Heart left ventricle (tissue), 13 donors: ENCODE measurements at regions not wholly inside any gene's neighbourhood (a gene's known extent, or its start where the extent isn't known, plus 50 kb on each side); places are given as distances from the start of the nearest gene placed in this dataset.

Experiments
- POLR2A ChIP-seq, 2 donors: fragments of 450-650 bp; IDR thresholded peaks; one replicate each; pipeline ENCODE4 v1.6.1; 2017; ENCODE audit warnings: antibody characterized with exemption in 2 of 2, mild to moderate bottlenecking in 2 of 2, moderate library complexity in 2 of 2
- TF ChIP-seq, protein P1 (sequence below), 12 donors: fragments of 200-600 bp; sonication (generic) in 4 of 12; IDR thresholded peaks; one replicate each; pipeline versions ENCODE4 v1.5.0 to v1.8.0; 2018 to 2022; ENCODE audit warnings: antibody characterized with exemption in 12 of 12, mild to moderate bottlenecking in 5 of 12
- donor health status: ischemic (EF 13 %, LVEDD 7.1; RV severe dilation, severe dysfunction).
- donor health status: DM: no; HTN: yes; CAD: no.
- donor health status: DM: no; HTN: no; CAD: no.
- donor health status: ischemic (EF 25% LVEDD 6.9; RV normal size, moderate dysfunction).
- donor health status: ischemic (EF 25% LVEDD 5.7; RV mildly dilated, moderate dysfunction).
- donor health status: ischemic (EF 35%, LVEDD 5.7; RV mildly dilated, moderate dysfunction).
- donor health status: nonischemic (EF 11% LVEDD 7.7; RV severe dilation, severe dysfunction).
- donor health status: DM: yes; HTN: yes; CAD: no.
- donor health status: PGD.
- donor health status: ischemic (EF 29% LVEDD 5.4; RV normal size, mild dysfunction).
- donor health status: nonischemic (EF 23%, LVEDD 6.1; RV moderate dilation, normal function).

GRCh38 chr3:178947738-178948137 is 123.9 kb downstream of the ZMAT3 start:
- TF ChIP-seq, protein P1, sequence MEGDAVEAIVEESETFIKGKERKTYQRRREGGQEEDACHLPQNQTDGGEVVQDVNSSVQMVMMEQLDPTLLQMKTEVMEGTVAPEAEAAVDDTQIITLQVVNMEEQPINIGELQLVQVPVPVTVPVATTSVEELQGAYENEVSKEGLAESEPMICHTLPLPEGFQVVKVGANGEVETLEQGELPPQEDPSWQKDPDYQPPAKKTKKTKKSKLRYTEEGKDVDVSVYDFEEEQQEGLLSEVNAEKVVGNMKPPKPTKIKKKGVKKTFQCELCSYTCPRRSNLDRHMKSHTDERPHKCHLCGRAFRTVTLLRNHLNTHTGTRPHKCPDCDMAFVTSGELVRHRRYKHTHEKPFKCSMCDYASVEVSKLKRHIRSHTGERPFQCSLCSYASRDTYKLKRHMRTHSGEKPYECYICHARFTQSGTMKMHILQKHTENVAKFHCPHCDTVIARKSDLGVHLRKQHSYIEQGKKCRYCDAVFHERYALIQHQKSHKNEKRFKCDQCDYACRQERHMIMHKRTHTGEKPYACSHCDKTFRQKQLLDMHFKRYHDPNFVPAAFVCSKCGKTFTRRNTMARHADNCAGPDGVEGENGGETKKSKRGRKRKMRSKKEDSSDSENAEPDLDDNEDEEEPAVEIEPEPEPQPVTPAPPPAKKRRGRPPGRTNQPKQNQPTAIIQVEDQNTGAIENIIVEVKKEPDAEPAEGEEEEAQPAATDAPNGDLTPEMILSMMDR (IDR thresholded peaks at IDR 0.05): peak in 9 of 12 donors; percentile 16 to 54 (median 45)
- TF ChIP-seq POLR2A (IDR thresholded peaks at IDR 0.05): no peak
